ENCODE measurements at regions not wholly inside any gene's neighbourhood (a gene's known extent, or its start where the extent isn't known, plus 50 kb on each side); places are given as distances from the start of the nearest gene placed in this dataset.

DNA sequence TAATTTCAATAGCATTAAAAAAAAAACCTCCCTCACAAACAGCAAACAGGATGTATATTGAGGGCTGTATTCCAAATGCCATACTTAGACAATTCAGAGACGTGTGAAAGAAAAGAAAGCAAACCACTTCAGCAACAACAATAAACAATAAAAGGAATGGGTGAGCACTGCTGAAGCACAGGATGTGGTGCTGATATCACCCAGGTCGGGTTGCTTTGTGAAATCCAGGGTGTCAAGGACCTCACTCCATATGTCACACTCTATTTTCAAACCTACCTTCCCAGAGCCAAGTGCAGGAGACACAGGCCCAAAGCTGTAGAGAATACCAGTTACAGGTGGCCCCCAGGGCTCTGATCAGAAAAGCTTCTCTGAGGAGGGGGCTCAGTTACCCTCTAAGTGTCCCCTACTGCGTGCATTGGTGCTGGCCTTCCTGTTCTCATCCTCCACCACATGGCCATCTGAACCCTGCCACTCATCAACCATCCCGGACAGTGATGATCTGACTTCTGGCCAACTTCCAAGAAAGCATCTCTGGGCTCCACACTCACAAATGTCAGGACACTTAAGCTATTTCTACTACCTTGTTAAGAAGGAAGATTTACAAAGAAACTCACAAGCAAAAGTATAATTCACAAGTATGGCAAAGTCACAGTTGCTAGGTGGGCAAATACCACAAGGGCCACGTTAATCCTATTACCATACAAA lies 363.0 kb downstream of the SS18 start:
- no peak overlapping the region for H3K4me3 ChIP-seq (ENCODE audit: control insufficient read depth, low read depth, low read length)
- no peak for DNase-seq (ENCODE audit: low read depth)
- TF ChIP-seq, protein P1, sequence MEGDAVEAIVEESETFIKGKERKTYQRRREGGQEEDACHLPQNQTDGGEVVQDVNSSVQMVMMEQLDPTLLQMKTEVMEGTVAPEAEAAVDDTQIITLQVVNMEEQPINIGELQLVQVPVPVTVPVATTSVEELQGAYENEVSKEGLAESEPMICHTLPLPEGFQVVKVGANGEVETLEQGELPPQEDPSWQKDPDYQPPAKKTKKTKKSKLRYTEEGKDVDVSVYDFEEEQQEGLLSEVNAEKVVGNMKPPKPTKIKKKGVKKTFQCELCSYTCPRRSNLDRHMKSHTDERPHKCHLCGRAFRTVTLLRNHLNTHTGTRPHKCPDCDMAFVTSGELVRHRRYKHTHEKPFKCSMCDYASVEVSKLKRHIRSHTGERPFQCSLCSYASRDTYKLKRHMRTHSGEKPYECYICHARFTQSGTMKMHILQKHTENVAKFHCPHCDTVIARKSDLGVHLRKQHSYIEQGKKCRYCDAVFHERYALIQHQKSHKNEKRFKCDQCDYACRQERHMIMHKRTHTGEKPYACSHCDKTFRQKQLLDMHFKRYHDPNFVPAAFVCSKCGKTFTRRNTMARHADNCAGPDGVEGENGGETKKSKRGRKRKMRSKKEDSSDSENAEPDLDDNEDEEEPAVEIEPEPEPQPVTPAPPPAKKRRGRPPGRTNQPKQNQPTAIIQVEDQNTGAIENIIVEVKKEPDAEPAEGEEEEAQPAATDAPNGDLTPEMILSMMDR (conservative IDR thresholded peaks at IDR 0.05; ENCODE audit: control insufficient read depth, insufficient read depth, low read depth, low read length): no peak

DNA sequence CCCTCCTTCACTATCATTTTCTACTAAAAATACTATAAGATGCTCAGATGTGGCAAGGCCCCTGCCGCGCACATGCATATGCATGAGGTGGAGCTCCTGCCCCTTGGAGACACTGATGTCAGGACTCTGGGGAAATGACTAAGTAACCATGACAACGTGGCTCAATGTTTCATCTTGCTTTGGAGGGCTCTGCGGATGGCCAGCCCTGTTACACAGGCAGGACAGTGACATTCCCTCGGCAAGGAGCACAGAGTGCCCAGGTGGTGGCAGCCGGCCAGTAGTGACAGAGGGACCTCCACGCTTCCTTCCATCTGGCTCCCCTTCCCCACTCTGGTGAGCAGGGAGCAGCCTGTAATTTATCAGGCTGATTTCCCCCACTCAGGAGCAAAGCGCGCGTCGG lies 364.1 kb downstream of the SS18 start:
- H3K4me3 ChIP-seq (ENCODE audit: control insufficient read depth, low read depth, low read length): no peak overlapping the region
- TF ChIP-seq, protein P1 (conservative IDR thresholded peaks at IDR 0.05; ENCODE audit: control insufficient read depth, insufficient read depth, low read depth, low read length): no peak
- DNase-seq (ENCODE audit: low read depth): peak; percentile 73

DNA sequence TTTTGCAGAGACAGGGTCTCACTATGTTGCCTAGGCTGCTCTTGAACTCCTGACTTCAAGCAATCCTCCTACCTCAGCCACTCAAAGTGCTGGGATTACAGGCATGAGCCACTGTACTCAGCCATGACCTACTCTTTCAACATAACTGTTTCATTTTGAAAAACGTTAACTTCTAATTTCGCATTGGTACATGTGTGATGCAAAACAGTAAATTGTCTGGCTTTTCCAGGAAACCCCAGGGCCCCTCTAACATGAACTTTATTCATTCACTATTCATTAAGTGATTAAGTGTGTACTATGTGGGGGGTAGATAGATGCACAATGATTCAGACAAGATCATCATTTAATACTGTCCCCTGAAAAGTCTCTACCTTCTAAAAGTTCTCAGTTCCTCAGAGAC lies 364.9 kb downstream of the SS18 start:
- TF ChIP-seq, protein P1 (conservative IDR thresholded peaks at IDR 0.05; ENCODE audit: control insufficient read depth, insufficient read depth, low read depth, low read length): no peak
- peak; percentile 20 for DNase-seq (ENCODE audit: low read depth)
- no peak overlapping the region for H3K4me3 ChIP-seq (ENCODE audit: control insufficient read depth, low read depth, low read length)

DNA sequence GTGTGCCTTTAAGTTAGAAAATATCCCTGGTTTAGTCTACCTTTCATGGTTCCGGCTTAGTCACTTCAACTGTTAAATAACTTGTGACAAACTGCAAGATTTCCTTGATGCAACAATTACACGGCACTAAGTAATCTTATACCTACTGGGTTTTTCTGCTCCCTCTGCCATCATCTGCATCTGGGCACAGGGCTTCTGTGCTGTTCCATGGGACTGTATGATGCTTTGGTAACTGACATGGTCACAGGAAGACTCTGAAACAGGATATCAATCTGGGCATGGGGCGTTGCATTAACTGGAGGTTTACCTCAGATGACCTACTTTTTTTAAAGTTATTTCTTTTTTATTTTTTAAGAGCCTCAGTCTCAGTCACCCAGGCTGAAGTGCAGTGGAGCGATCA lies 365.4 kb downstream of the SS18 start:
- DNase-seq (ENCODE audit: low read depth): no peak
- no peak overlapping the region for H3K4me3 ChIP-seq (ENCODE audit: control insufficient read depth, low read depth, low read length)

DNA sequence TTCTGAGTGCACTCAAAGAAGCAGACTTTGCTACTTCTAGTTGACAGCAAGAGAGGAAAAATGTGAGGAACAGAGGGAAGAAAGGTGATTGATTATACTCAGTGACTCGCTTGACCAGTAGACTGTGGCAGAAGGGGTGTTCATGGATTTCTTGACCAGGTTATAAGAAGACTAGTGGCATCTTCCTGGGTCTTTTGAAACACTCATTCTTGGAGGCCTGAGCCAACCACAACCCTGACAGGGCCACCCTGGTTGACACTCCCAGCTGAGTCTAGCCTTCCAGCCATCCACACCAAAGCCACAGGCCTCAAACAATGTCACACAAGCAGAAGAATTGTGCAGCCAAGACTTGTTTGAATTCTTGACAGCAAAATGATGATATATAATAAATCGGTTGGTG lies 366.3 kb downstream of the SS18 start:
- DNase-seq (ENCODE audit: low read depth): no peak
- H3K4me3 ChIP-seq (ENCODE audit: control insufficient read depth, low read depth, low read length): no peak overlapping the region
- TF ChIP-seq, protein P1 (conservative IDR thresholded peaks at IDR 0.05; ENCODE audit: control insufficient read depth, insufficient read depth, low read depth, low read length): no peak

More for the DNA sequence above, 365.4 kb downstream of the SS18 start:
- TF ChIP-seq, protein P1 (conservative IDR thresholded peaks at IDR 0.05; ENCODE audit: control insufficient read depth, insufficient read depth, low read depth, low read length): no peak

DNA sequence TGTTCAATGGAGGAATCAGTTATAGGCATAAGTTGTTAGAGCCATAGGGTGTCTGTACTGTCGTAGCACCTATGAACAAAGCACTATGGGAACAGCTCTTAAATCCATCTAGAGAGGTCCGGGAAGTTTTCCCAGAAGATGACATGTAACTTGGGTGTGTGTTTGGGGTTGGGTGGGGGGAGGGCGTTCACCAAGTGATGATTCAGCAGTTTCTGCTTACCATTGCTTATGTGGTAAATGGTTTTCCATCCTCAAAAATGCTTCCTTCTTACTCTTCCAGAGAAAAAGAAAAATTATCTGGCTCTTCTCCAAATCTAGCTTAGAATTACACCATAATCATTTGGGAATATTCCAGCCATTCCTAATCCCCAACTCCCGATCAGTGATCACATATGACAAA lies 361.1 kb upstream of the ZNF521 start:
- peak; percentile 7 for DNase-seq (ENCODE audit: low read depth)
- H3K4me3 ChIP-seq (ENCODE audit: control insufficient read depth, low read depth, low read length): no peak overlapping the region
- TF ChIP-seq, protein P1 (conservative IDR thresholded peaks at IDR 0.05; ENCODE audit: control insufficient read depth, insufficient read depth, low read depth, low read length): no peak

Measured in fibroblast of mammary gland (primary cell).